HG03354 (cell line): ENCODE measurements at regions not wholly inside any gene's neighbourhood (a gene's known extent, or its start where the extent isn't known, plus 50 kb on each side); places are given as distances from the start of the nearest gene placed in this dataset.

Experiments
- ATAC-seq: cut with Tn5 transposase; IDR thresholded peaks from one replicate; pipeline ENCODE4 v1.9.1; 2021; ENCODE audit warnings: mild to moderate bottlenecking; ENCODE audit not compliant: unreplicated experiment, poor library complexity, severe bottlenecking

- ATAC-seq: no peak
Observed at GRCh38 chr18:73973972-73974371, 173.7 kb downstream of the FBXO15 start.

- ATAC-seq: no peak
Observed at GRCh38 chr18:73966954-73967353, 180.7 kb downstream of the FBXO15 start.

- ATAC-seq: no peak
Observed at GRCh38 chr18:73962256-73962655, 185.4 kb downstream of the FBXO15 start.

- no peak for ATAC-seq
Observed at GRCh38 chr18:73961804-73962203, 185.8 kb downstream of the FBXO15 start.

- no peak for ATAC-seq
Observed at GRCh38 chr18:73959352-73959751, 188.3 kb downstream of the FBXO15 start.

DNA sequence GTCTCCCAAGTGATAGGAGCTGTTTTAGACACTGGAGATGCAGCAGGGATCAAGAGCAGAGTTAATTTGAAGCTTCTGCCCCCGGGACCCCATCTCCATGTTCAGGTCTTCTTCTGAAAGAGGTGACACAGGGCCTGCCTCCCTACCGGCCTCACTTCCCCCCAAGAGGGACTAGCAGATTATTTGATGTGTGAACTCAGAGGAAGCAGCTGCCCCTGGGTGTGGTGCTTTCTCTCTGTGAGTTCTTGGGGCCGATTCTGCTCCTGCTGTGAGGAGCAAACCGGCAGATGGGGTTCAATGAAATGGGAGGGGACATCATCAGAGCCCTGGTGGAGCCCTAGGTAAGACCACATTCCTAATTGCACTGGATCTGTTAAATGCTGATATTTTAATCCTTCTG, 193.4 kb downstream of the FBXO15 start:
- ATAC-seq: no peak

- no peak for ATAC-seq
Observed at GRCh38 chr18:73952296-73952946, 195.2 kb downstream of the FBXO15 start.

GRCh38 chr18:73950116-73950700, 197.4 kb downstream of the FBXO15 start:
- ATAC-seq: no peak

DNA sequence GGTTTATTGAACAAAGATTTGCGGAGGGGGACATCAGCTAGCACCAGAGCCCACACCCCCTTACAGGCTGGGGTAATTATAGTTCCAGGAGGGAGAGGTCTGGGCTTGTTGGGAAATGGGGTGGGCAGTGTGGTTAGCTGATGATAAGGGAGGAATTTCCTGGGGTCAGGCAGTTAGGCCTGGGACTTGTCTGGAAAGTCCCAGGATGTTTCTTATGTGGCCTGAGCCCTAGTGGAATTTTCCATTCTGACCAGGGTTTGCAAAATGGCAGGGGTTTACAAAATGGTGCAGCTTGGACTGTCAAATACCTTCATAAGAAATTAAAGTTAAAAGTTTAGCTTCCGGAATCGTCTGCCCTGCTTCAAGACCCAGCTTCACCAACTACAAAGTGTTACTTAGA, 199.1 kb downstream of the FBXO15 start:
- ATAC-seq: no peak

- ATAC-seq: no peak
Observed at GRCh38 chr18:73948084-73948483, 199.6 kb downstream of the FBXO15 start.

GRCh38 chr18:73947180-73947921, 200.3 kb downstream of the FBXO15 start:
- no peak for ATAC-seq

DNA sequence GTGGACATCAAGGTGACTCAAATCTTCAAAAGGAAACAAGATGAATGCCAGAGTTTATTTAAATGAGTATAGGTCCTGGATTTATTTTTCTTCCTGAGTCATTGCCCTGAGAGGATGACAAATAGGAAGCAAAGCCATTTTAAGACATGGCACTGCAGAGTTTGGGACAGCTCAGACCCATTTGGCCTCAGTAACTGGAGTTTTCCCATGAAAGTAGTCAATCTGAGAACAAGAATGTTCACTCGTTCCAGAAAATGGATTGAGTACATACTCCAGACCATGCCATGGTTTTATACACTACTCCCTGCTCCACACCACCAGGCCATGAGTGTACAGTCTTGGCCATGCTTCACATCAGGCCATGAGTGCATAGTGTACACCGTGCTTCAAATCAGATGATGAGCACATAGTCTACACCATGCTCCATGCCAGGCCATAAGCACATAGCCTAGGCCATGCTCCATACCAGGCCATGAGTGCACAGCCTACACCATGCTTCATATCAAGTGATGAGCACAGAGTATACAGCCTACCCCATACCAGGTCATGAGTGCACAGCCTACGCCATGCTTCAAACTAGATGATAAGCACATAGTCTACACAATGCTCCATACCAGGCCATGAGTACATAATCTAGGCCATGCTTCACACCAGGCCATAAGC, 202.4 kb downstream of the FBXO15 start:
- no peak for ATAC-seq

GRCh38 chr18:73944715-73945114, 202.9 kb downstream of the FBXO15 start:
- no peak for ATAC-seq

GRCh38 chr18:73943763-73944162, 203.9 kb downstream of the FBXO15 start:
- no peak for ATAC-seq

GRCh38 chr18:73942956-73943355, 204.7 kb downstream of the FBXO15 start:
- ATAC-seq: no peak

DNA sequence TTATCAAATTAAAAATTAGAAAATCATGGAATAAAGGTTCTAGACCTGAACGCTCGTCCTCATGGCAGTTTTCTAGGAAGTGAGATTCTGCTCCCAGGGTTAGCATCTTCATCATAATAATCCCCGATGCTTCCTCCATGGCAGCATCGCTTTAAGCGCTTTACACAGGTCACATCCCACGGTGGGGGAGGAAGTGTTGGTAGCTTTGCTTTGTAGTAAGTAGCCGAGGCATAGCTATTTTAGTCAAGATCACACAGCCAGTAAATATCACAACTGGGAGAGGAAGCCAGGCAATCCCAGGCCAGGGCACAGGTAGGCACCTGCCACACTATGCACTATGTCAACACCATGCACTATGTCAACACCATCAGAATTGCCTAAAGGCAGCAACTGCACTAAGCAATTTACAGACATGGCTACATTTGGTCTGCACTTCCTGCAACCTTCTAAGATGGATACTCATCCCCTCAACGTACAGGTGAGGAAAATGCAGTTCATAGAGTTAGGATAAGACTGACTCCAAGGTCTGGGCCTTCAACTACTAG, 205.5 kb downstream of the FBXO15 start:
- ATAC-seq: no peak

- no peak for ATAC-seq
Observed at GRCh38 chr18:73940721-73941120, 206.9 kb downstream of the FBXO15 start.

DNA sequence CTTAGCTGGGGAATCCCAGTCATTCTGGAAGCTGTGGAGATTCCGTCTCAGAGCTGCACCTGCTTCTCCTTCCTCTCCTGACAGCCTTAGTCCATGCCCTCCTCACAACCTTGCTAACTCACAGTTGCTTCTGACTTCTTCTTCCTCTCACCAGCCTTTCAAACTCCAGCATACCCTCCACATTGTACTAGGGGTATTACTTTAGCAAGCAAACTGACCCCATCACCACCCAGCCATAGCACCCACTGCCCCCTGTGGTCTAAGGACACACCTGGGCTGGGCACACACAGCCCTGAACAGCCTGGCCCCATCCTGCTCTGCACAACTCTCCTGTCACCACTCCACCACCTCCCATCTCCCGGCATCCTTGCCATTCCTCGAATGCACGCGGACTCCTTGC, 208.2 kb downstream of the FBXO15 start:
- no peak for ATAC-seq

- no peak for ATAC-seq
Observed at GRCh38 chr18:73933685-73934084, 213.9 kb downstream of the FBXO15 start.

DNA sequence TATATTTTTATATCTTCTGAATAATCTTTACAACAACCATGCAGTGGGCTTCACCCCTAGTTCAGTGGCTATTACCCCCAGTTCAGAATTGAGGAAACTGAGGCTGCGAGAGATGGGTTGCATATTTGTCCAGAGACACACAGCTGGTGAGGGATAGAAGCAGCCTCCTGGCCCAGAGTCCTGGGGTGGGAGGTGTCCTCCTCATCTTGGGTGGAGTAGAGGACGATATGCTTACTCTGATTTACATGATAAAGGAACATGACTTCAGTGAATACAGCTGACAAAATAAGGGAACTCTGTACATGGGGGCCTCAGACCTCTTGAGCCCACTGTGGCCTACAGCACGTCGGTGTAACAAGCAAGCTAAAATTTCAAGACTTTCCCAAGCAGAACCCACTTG, 214.7 kb downstream of the FBXO15 start:
- no peak for ATAC-seq
